ENCODE measurements at regions not wholly inside any gene's neighbourhood (a gene's known extent, or its start where the extent isn't known, plus 50 kb on each side); places are given as distances from the start of the nearest gene placed in this dataset.

GRCh38 chr11:111107501-111107900 lies 138.0 kb upstream of the POU2AF2 start:
- H3K27me3 ChIP-seq (ENCODE audit: control insufficient read depth in 4 of 4, insufficient read depth in 4 of 4, low read length in 3 of 4) = no peaks in the 10 kb centered on the region
- H3K36me3 ChIP-seq (ENCODE audit: control insufficient read depth in 4 of 4, insufficient read depth in 3 of 4, low read depth in 1 of 4, low read length in 3 of 4) = no peaks in the 10 kb centered on the region
- H3K9me3 ChIP-seq (ENCODE audit: control insufficient read depth in 4 of 4, low read length in 3 of 4) = no peaks in the 10 kb centered on the region
- DNase-seq (ENCODE audit: low spot score) = no peak
- H3K4me3 ChIP-seq (ENCODE audit: low read depth in 1 of 3, low read length in 3 of 3) = no peak overlapping the region
- TF ChIP-seq RAD21 (IDR thresholded peaks at IDR 0.05) = no peak
- TF ChIP-seq TAF1 (conservative IDR thresholded peaks at IDR 0.05) = no peak
- H3K9ac ChIP-seq (ENCODE audit: low read depth in 1 of 2, low read length in 2 of 2) = no peak overlapping the region
- no peaks in the 10 kb centered on the region for H3K4me1 ChIP-seq (ENCODE audit: control insufficient read depth in 4 of 4, insufficient read depth in 4 of 4, low read length in 3 of 4)
- H3K27ac ChIP-seq (ENCODE audit: low read depth in 1 of 2, low read length in 2 of 2) = no peak overlapping the region

- WGBS = 87% methylated on average over 2 of the region's 2 CpGs
- H3K9ac ChIP-seq (ENCODE audit: low read depth in 1 of 2, low read length in 2 of 2) = no peak overlapping the region
- H3K27me3 ChIP-seq (ENCODE audit: control insufficient read depth in 4 of 4, insufficient read depth in 4 of 4, low read length in 3 of 4) = no peaks in the 10 kb centered on the region
- DNase-seq (ENCODE audit: low spot score) = no peak
- no peaks in the 10 kb centered on the region for H3K9me3 ChIP-seq (ENCODE audit: control insufficient read depth in 4 of 4, low read length in 3 of 4)
- H3K27ac ChIP-seq (ENCODE audit: low read depth in 1 of 2, low read length in 2 of 2) = no peak overlapping the region
- H3K4me3 ChIP-seq (ENCODE audit: low read depth in 1 of 3, low read length in 3 of 3) = no peak overlapping the region
- TF ChIP-seq GABPA (IDR thresholded peaks at IDR 0.05 in 1 of 2, conservative IDR thresholded peaks at IDR 0.05 in 1 of 2) = no peak
- TF ChIP-seq NR2F2 (IDR thresholded peaks at IDR 0.05) = no peak
- TF ChIP-seq ATF3 (IDR thresholded peaks at IDR 0.05) = no peak
- no peak for TF ChIP-seq EGR1 (IDR thresholded peaks at IDR 0.05; ENCODE audit: low read depth in 2 of 2)
- no peak for TF ChIP-seq HNF4A (conservative IDR thresholded peaks at IDR 0.05)
- TF ChIP-seq FOXA1 (IDR thresholded peaks at IDR 0.05) = no peak
- TF ChIP-seq HNF4G (IDR thresholded peaks at IDR 0.05) = no peak
- TF ChIP-seq CTCF (IDR thresholded peaks at IDR 0.05; ENCODE audit: low read depth, low read length, missing input control) = no peak
- TF ChIP-seq JUND (IDR thresholded peaks at IDR 0.05) = no peak
- TF ChIP-seq SP1 (IDR thresholded peaks at IDR 0.05) = no peak
- TF ChIP-seq RXRA (IDR thresholded peaks at IDR 0.05) = no peak
- no peak for TF ChIP-seq MAX (IDR thresholded peaks at IDR 0.05)
- no peak for TF ChIP-seq RAD21 (IDR thresholded peaks at IDR 0.05)
- TF ChIP-seq ZBTB33 (IDR thresholded peaks at IDR 0.05) = no peak
- no peak for TF ChIP-seq YY1 (IDR thresholded peaks at IDR 0.05)
- TF ChIP-seq FOXA2 (IDR thresholded peaks at IDR 0.05) = no peak
- H3K36me3 ChIP-seq (ENCODE audit: control insufficient read depth in 4 of 4, insufficient read depth in 3 of 4, low read depth in 1 of 4, low read length in 3 of 4) = no peaks in the 10 kb centered on the region
- no peaks in the 10 kb centered on the region for H3K4me1 ChIP-seq (ENCODE audit: control insufficient read depth in 4 of 4, insufficient read depth in 4 of 4, low read length in 3 of 4)
Observed at GRCh38 chr11:111106641-111107040, 138.9 kb upstream of the POU2AF2 start.

- Histone ChIP-seq H3K9me3 (ENCODE audit: control insufficient read depth in 4 of 4, low read length in 3 of 4) (no peaks in the 10 kb centered on the region), H3K9ac (ENCODE audit: low read depth in 1 of 2, low read length in 2 of 2) (no peak overlapping the region), H3K36me3 (ENCODE audit: control insufficient read depth in 4 of 4, insufficient read depth in 3 of 4, low read depth in 1 of 4, low read length in 3 of 4) (no peaks in the 10 kb centered on the region), H3K27me3 (ENCODE audit: control insufficient read depth in 4 of 4, insufficient read depth in 4 of 4, low read length in 3 of 4) (no peaks in the 10 kb centered on the region), H3K4me1 (ENCODE audit: control insufficient read depth in 4 of 4, insufficient read depth in 4 of 4, low read length in 3 of 4) (no peaks in the 10 kb centered on the region), H3K27ac (ENCODE audit: low read depth in 1 of 2, low read length in 2 of 2) (no peak overlapping the region), H3K4me3 (ENCODE audit: low read depth in 1 of 3, low read length in 3 of 3) (no peak overlapping the region)
- 92% methylated on average over 2 of the region's 2 CpGs for WGBS
- no peak for DNase-seq (ENCODE audit: low spot score)
- TF ChIP-seq YY1 (IDR thresholded peaks at IDR 0.05) (no peak), EGR1 (IDR thresholded peaks at IDR 0.05; ENCODE audit: low read depth in 2 of 2) (no peak), ZBTB33 (IDR thresholded peaks at IDR 0.05) (no peak), MAX (IDR thresholded peaks at IDR 0.05) (no peak), ATF3 (IDR thresholded peaks at IDR 0.05) (no peak), RXRA (IDR thresholded peaks at IDR 0.05) (no peak), GABPA (IDR thresholded peaks at IDR 0.05 in 1 of 2, conservative IDR thresholded peaks at IDR 0.05 in 1 of 2) (no peak), FOXA2 (IDR thresholded peaks at IDR 0.05) (no peak), NR2F2 (IDR thresholded peaks at IDR 0.05) (no peak), TAF1 (conservative IDR thresholded peaks at IDR 0.05) (no peak), HNF4A (conservative IDR thresholded peaks at IDR 0.05) (no peak), CTCF (IDR thresholded peaks at IDR 0.05; ENCODE audit: low read depth, low read length, missing input control) (no peak), SP1 (IDR thresholded peaks at IDR 0.05) (no peak), RAD21 (IDR thresholded peaks at IDR 0.05) (no peak), JUND (IDR thresholded peaks at IDR 0.05) (no peak)
Observed at GRCh38 chr11:111105566-111105965, 140.0 kb upstream of the POU2AF2 start.
